GM04504 (cell line): ENCODE measurements at regions not wholly inside any gene's neighbourhood (a gene's known extent, or its start where the extent isn't known, plus 50 kb on each side); places are given as distances from the start of the nearest gene placed in this dataset.
"Not testable (repeated sequence)": the region's sequence is repeated elsewhere in the genome, so short reads cannot be mapped to it uniquely, and the experiment has no call there.

Experiments used
- DNase-seq: peaks from one replicate; pipeline ENCODE4 v3.0.0-alpha.2; 2012; ENCODE audit warnings: low read depth

DNA sequence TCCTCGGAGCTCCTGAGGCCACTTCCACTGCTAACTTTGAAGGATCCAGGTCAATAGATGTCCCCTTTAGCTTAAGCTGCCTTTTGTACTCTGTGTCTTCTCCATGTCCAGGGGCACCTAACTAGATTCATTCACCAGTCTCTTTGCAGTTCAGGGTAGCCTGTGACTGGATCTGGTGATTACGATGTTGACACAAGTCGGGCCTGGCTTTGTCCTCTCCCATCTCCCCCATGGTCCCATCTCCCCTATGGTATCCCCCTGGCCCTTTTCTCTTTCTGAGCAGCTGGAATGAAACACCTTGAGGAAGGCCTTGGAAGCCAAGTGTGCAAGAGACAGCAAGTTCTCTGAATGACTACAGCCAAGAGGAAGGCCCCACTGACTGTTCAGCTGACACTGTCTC is 417.9 kb upstream of the SMIM21 start:
- DNase-seq = no peak

DNA sequence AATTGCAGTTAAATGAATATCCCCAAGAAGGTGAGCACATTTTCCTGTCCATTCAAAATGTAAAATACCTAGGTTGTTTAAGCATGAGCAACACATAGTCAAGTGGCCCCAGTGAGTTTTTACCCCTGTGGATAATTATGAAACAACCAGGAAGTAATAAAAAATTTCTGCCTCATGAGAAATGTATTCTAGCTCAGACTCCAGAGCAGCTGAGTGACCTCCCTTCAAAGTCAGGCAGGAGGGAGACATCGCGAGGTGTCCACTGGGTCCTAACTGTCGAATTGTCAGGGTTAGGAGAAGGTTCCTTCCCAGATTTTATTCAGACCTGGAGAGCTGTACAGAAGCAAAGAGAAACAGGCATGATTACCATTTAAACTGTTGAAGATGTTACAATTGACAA is 416.6 kb upstream of the SMIM21 start:
- DNase-seq = no peak

DNA sequence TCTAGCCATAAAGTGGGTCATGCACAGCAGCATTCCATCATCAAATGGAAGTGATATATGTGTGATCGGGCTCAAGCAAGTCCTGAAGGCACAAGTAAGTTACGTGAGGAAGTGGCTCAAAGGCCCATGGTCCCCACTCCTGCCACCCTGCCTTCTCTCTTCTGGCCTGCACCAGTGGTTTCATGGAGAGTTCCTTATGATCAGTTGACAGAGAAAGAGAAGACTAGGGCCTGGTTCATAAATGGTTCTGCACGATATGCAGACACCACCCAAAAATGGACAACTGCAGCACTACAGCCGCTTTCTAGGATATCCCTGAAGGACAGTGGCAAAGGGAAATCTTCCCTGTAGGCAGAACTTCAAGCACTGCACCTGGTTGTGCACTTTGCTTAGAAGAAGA is 412.6 kb upstream of the SMIM21 start:
- no peak for DNase-seq

DNA sequence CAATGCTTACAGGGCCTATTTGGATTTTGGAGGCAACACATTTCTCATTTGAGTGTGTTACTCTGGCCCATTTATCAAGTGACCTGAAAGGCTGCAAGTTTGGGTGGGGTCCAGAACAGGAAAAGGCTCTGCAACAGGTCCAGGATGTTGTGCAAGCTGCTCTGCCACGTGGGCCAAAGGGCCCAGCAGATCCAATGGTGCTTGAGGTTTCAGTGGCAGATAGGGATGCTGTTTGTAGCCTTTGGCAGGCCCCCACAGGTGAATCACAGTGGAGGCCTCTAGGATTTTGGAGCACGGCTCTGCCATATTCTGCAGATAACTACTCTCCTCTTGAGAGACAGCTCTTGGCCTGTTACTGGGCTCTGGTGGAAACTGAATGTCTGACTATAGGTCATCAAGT is 412.2 kb upstream of the SMIM21 start:
- not testable (repeated sequence) for DNase-seq

DNA sequence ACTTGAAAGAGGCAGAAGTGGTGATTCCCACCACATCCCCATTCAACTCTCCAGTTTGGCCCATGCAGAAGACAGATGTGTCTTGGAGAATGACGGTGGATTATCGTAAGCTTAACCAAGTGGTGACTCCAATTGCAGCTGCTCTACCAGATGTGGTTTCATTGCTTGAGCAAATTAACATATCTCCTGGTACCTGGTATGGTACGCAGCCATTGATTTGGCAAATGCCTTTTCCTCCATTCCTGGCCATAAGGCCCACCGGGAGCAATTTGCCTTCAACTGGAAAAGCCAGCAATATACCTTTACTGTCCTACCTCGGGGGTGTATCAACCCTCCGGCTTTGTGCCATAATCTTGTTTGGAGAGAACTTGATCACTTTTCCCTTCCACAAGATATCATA is 411.5 kb upstream of the SMIM21 start:
- DNase-seq = no peak

DNA sequence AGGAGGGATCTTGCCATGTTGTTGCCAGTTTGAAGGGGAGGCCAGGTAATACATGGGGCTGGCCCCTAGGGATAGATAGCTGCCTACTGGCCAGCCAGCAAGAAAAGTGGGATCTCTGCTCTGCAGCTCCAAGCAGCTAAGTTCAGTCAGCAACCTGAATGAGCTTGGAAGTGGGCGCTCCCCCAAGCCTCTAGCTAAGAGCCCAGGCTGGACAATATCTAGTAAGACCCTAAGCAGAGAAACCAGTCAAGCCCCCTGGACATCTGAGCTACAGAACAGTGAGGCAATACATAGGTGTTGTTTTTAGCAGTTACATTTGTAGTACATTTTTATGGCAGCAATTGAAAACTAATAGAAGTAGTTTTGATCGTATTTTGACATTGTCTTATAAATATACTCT is 409.8 kb upstream of the SMIM21 start:
- no peak for DNase-seq

DNA sequence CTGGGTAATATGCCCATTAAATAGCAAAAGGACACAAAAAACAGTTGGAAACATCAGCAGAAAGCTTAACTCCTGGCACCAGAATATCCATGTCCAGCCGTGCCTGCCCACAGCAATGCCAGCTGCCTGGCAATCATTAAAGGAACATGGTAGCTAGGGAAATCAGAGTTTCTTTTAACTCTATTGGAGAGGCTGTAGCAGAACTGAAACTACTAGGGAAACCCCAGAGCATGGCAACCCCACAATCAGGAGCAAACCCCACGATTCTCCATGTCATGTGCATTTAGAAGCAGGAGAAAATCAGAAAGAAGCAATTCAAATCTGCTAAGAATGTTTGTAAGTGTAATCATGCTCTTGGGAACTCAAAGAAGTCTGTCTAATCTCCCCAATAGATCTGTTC is 409.0 kb upstream of the SMIM21 start:
- DNase-seq = no peak

DNA sequence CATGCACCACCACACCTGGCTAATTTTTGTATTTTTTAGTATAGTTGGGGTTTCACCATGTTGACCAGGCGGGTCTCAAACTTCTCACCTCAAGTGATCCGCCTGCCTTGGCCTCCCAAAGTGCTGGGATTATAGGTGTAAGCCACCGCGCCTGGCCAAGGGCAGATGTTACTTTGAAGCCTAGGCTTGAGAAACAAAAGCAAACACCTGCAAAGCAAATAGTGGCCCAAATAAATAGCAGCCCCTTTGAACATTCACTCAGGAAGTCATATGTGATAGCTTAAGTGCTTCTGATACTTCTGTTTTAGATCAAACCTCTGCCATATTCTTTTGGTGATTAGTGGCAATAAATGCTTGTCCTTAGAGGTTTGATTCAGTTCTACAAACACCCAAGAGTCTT is 404.5 kb upstream of the SMIM21 start:
- no peak for DNase-seq

DNA sequence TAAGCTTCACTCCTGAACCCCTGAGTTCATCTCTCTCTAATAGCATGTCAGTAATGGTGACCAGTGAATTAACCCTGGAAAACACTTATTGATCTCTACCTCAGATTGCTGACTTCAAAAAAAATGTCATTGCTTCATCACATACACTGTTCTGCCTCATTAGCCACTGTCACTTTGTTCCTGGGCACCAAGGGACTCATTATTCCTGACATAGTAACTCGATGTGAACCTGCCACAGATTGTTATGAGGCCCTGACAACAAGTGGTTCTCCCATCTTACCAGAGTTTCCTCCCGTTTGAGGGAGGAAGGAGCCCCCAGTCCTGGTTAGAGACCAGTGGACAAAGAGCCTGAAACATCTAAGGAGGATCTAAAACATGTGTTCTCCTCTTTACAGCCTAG is 403.3 kb upstream of the SMIM21 start:
- DNase-seq = no peak

DNA sequence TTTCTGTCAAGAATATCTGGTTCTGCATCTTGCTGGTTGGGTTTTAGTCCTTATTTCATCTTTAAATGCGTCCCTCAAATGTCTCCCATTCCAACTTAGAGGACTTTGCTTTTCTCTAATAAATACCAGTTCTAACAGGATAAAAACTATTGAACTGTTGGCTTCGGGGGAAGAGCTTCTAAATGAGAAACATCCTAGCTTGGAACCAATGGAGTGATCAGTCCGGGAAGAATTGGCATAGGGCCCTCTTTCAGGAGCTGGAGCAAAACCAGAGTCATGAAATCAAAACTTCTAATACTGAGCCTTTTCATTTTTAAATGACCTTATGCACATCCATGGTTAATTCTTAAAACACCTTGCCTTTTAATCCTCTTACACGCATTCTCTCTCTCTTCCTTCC is 401.6 kb upstream of the SMIM21 start:
- DNase-seq = no peak

DNA sequence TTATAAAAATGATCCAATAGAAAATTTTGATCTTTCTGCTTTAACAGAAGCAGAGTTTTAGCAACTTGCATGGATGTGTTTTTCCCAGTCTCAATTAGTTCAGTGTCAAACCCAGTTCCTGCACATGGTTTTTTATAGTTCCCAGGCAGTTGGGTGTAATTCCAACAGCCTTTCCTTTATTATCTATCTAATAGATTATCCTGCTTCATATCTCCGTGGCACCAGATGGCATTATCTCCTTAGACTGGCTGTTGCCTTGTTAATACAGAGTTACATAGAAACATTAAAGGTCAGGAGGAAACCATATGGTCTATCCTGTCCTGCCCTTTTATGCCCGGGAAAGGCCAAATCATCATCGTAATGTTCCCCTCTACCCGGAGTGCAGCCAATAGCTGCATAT is 400.9 kb upstream of the SMIM21 start:
- no peak for DNase-seq

DNA sequence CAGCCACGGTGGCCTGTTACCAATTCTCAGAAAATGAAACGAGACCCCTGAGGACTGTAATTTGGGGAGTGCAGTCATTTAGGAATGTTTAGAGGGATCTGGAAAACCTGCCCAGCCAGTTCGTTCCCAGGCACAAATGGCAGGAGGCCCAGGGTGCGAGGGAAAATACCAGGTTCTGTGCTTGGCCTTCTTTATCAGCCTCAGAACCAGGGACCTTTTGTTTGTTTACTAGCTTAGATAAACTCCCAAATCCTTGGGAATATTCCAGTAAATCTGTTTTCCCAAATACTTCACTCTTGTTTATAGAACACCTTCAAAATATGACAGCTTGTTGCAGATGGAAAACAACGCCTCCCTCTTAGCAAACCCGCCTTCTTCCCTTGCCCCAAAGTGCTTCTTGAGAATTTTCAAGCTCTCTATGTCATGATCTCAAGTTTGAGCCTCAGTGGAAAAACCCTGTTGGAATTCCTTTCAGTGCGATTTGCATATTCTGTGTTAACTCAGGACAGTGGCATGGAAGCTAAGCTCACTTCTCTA is 400.3 kb upstream of the SMIM21 start:
- DNase-seq = no peak

DNA sequence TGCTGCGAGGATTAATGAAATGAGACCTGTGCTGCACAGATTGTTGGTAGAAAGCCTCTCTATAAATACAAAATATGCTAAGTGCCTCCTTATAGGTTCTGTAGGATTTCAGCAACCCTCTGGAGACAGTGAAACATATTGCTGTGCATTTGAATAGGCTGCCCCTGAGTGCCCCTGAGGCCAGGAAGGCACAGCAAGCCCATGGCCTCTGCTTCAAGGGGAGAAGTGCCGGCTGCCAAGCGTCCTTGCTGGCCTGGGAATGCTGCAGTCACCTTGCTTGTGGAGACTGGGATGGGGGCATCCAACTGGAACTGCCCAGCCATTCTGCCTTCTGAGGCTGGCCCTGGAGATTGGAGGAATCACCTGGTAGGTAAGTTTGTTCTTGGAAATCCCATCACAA is 397.2 kb upstream of the SMIM21 start:
- DNase-seq = no peak

DNA sequence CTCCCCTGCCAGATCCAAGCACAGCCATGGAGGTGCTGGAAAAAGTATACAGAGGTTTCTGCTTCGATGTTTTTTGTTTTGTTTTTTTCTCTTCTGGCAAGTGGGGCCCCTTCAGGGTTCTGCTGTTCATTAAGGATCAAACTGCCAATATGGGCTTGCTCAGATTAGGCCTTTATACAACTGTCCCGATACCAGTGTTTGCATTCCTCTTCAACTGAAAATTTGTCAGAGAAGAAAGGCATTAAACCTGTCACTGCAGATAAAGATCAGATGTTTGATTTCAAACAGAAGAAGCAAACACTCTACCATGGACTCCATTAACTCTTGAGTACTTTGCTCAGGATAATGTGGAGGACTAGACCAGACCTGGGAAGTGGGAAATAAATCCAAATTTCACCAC is 396.0 kb upstream of the SMIM21 start:
- DNase-seq = no peak

DNA sequence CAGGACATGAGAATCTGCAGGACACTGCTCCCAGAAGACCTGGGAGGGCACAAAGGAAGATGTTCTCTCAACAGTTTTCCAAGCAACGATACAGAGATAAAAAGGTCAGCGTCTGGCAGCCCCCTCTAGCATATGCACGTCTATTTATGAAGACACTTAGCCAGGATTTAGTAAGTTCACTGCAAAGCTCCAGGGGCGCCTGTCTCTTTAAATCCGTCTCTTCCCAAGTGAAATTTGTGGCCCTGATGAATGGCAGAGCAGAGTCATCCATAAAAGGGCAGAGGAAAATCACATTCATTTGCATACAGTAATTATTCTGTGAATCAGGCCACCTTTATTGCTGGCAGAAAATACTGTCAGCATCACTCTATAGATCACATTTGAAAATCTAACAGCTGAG is 390.9 kb upstream of the SMIM21 start:
- no peak for DNase-seq

DNA sequence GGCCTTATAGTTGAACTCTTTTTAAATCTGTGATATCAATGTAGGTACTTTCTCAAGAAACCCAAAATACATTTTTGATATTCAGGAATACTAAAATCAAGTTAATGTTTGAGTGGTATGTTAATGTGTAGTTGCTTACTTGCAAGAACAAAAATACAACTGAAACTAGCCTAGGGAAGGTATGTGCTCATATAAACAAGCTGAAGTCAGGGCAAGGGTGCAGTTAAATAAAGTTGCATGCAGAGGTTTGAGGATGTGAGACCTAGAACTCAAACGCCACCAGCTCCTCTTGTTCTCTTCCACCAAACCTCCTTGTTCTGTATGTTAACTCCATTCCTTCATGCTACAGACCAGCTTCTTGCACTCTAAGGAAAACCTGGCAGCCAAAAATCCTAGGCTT is 388.3 kb upstream of the SMIM21 start:
- DNase-seq = no peak

DNA sequence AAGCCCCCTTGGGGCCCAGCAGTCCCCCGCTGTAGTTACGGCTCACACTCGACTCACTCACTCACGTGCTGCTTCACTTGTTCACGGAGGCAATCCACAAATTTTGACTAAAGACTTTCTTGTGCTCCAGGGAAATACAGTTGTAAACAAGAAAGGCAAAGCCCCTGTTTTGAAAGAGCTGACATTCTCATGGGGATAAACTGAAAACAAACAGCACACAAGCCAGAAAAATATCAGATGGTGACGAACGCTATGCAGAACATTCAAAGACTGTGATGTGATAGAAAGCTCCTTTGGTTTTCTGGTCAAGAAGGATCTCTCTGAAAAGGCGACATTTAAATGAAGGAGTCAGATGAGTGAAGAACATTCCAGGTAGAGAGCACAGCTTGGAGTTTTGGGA is 385.3 kb upstream of the SMIM21 start:
- DNase-seq = no peak

DNA sequence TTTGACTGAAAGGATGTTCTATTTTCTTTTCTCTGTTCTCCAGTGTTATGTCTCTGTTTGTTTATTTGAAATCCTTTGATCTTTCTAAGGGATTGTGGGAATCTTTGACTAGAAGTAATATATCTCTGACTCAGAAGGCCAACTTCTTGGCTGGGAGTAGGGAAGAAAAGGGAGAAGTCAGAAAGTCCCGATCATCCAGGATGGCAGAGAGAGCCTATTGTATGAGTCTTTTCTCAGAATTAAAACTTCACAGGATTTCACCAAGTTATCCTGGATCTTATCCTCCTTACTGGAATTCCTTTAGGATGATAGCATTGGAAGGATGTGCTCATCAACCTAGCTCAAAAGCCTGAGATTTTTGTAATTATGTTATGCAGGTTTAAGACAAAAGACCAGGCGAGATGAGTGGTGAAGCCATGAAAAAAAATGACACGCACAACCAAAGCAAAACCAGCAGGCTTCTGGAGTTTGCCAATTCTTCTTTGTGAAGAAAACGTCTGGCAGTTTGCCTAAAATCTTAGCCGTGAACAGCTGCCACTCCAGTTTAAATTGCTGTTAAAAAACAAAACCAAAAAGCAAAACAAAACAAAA is 383.6 kb upstream of the SMIM21 start:
- no peak for DNase-seq

DNA sequence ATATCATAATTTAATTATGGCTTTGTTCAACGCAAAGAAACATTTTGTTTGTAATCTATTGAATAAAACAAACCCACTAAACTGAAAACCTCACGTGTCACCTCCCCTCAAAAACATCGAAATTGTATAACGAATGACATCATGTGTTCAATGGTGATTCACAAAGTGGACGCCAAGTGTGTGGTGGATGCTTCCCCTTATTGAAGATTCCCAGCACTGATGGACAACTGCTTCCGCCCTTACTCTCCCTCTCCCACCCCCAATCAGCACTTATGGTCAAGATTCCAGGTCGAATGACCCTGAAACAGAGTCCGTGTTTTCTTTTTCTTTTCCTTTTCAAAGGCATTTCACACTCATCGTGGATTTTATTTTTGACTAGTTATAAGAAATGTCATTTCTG is 383.0 kb upstream of the SMIM21 start:
- no peak for DNase-seq

DNA sequence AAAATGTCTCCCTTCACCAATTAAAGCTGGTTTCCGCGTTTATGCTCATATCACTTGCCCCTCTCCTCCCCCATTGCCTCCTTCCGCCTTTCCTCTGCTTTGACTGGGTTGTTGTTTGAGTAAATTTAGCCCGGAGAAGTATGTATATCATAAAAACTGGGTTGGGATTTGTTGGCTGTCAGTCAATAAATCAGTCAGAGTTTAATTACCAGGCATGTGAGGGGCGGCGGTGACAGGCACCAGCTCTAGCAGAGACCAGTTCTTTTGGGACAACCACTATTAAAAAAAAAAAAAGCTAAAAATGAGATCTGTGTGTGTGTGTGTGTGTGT is 382.4 kb upstream of the SMIM21 start:
- no peak for DNase-seq

DNA sequence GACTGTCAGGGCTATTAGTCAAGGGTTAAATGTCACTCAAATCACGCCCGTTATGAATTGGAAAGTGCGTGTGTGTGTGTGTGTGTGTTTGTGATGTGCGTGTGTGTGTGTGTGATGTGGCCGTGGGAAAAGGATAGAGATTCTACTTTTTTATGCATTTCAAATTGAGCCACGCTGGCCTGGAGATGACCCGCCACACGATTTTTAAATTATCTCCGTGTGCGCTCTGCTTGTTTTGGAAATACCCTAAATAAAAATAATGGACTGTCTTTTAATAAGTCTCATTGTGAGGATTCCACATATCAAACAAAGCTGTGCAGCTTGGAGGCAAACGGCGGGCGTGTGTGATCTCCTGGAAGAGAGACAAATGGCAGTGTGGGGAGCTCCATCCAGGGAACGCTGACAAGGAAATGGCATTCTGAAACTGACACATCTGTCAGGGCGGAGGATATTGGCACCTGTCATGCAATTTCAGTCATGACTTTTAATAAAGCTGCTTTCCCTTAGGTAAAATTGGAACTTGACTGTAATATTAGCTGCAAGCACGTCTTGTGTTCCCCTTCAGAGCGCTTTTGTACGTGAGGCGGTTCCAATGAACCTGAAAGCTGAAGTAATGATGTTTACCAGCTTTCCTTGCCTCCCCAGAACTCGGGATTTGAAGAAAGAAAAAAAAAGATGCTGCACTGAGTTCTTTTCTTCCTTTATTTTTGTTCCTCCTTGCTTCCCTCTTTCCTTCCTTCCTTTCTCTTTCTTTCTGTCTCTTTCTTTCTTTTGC is 381.8 kb upstream of the SMIM21 start:
- no peak for DNase-seq

DNA sequence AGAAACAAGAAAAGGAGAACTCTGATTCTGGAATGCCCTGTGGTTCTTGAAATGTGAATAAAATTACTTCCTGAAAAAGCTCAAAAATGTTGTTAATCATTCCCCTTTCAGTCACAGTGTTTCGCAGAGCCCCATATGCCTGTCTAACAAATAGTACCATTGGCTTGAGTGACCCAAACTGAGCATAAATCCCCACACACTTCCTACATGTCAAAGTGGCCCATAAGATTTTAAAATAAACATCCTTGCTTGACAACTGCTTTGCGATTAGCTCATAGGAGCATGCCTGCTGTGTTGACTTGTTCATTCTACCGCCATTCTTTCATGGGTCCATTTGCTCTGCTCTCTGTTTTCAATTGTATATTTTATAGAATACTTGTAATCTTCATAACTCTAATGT is 377.8 kb upstream of the SMIM21 start:
- DNase-seq = no peak

DNA sequence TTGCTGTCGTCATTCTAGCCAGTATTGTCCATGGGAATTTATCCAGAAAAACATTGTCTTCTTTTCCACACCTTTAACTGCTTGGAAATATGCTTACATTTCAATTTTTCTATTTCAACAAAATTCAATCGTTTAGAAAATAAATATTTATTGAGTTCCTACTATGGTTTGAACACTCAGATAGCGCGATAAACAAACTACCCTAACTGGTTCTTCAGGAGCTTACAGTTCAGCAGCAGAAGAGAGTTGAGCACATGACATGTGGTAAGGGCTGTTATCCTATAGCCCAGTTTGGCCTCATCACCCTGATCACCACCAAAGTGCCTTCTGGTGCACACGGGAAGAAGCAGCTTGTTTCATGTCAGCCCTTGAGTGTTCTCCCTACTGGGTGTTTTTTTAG is 375.2 kb upstream of the SMIM21 start:
- no peak for DNase-seq

DNA sequence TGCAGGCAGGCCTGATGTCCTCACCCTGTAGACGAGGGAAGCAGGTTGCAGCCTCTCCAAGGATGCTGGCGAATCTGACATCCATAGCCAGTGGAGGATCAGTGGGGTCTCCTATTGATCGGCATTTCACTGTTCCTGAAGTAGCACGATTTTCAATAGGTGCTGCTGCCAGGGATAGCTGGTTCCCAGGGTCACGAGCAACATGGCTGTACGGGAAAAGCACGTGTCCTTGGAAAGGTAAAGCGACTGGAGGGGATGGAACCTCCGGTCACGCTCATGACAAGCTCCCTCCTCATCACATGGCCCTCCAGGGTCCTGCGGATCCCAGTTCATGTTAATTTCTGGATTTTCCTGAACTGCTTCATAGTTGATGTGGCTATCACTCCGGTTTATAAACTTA is 373.7 kb upstream of the SMIM21 start:
- no peak for DNase-seq
